OCI-LY7 (cell line): ENCODE measurements at regions not wholly inside any gene's neighbourhood (a gene's known extent, or its start where the extent isn't known, plus 50 kb on each side); places are given as distances from the start of the nearest gene placed in this dataset.

Experiments
- BruUV-seq: library from RNA; stranded (reverse); fragments of 400-500 nt; replicated peaks from 2 replicates; lab custom pipeline; 2021; lab: Mats Ljungman, UMichigan
- CTCF ChIA-PET: fragments of 300-600 bp; sonication (Branson Sonifier 250); formaldehyde crosslinking; loops from one replicate; lab custom pipeline; 2022; ENCODE audit warnings: antibody characterized with exemption; ENCODE audit not compliant: unreplicated experiment; lab: Charles Lee
- POLR2A ChIA-PET: fragments of 300-600 bp; sonication (Branson Sonifier 250); formaldehyde crosslinking; loops from one replicate; lab custom pipeline; 2022; ENCODE audit warnings: antibody characterized with exemption; lab: Charles Lee
- DNase-seq: peaks from one replicate; pipeline ENCODE4 v3.0.0-alpha.2; 2015; ENCODE audit warnings: low spot score
- H2AFZ ChIP-seq: fragments of 200-600 bp; sonication (generic), shearing (Covaris generic); 2 replicates; pipeline ENCODE4 v1.6.1; 2014; ENCODE audit warnings: mild to moderate bottlenecking, antibody characterized with exemption, low read length, moderate library complexity
- H3K27ac ChIP-seq: fragments of 200-600 bp; sonication (generic); 2 replicates; pipeline ENCODE4 v1.5.1; 2014; ENCODE audit warnings: mixed run types, low read depth, mild to moderate bottlenecking, moderate library complexity, low read length, inconsistent platforms; ENCODE audit not compliant: poor library complexity, severe bottlenecking
- H3K36me3 ChIP-seq: fragments of 200-600 bp; sonication (generic); 2 replicates; pipeline ENCODE4 v1.6.1; 2014; ENCODE audit warnings: mild to moderate bottlenecking, antibody characterized with exemption, low read length, moderate library complexity, mixed read lengths; ENCODE audit not compliant: insufficient read depth
- H3K4me1 ChIP-seq: fragments of 200-600 bp; sonication (generic); 2 replicates; pipeline ENCODE4 v1.5.1; 2014; ENCODE audit warnings: mild to moderate bottlenecking, low read length; ENCODE audit not compliant: insufficient read depth, poor library complexity, severe bottlenecking
- H3K4me2 ChIP-seq: fragments of 200-600 bp; sonication (generic); 2 replicates; pipeline ENCODE4 v1.6.1; 2014; ENCODE audit warnings: mild to moderate bottlenecking, low read length
- H3K4me3 ChIP-seq: fragments of 200-600 bp; sonication (generic); 2 replicates; pipeline ENCODE4 v1.5.1; 2014; ENCODE audit warnings: mild to moderate bottlenecking, low read depth, low read length; ENCODE audit not compliant: poor library complexity, severe bottlenecking
- H3K79me2 ChIP-seq: fragments of 200-600 bp; sonication (generic); 2 replicates; pipeline ENCODE4 v1.6.1; 2016; ENCODE audit warnings: low read depth, mild to moderate bottlenecking, low read length, moderate library complexity, mixed read lengths; ENCODE audit not compliant: insufficient read depth
- H3K9me2 ChIP-seq: fragments of 200-600 bp; sonication (generic); 2 replicates; pipeline ENCODE4 v1.6.1; 2016; ENCODE audit warnings: mild to moderate bottlenecking, low read length, mixed read lengths; ENCODE audit not compliant: insufficient read depth
- H3K9me3 ChIP-seq: fragments of 200-600 bp; sonication (generic); 2 replicates; pipeline ENCODE4 v1.6.1; 2014; ENCODE audit warnings: mild to moderate bottlenecking, mixed run types, low read length, mixed read lengths
- H4K20me1 ChIP-seq: fragments of 200-600 bp; sonication (generic); 2 replicates; pipeline ENCODE4 v1.6.1; 2014; ENCODE audit warnings: mild to moderate bottlenecking, antibody characterized with exemption, low read length, moderate library complexity, mixed read lengths; ENCODE audit not compliant: insufficient read depth
- EZH2phosphoT487 ChIP-seq: fragments of 200-600 bp; sonication (generic); IDR thresholded peaks from 2 replicates; pipeline ENCODE4 v1.6.1; 2018; ENCODE audit warnings: low read depth, borderline replicate concordance, mild to moderate bottlenecking, mixed run types, antibody characterized with exemption, low read length, moderate library complexity, mixed read lengths
- intact Hi-C: fragments of 100-400 bp; cut with micrococcal nuclease; formaldehyde crosslinking; loops from one replicate; pipeline ENCODE4 v1.10.0; 2022; ENCODE audit not compliant: unreplicated experiment
- TF ChIP-seq, protein P1 (sequence below): fragments of 200-600 bp; sonication (generic); conservative IDR thresholded peaks from 2 replicates; pipeline ENCODE4 v1.5.1; 2014; ENCODE audit warnings: mild to moderate bottlenecking, antibody characterized with exemption, low read length, moderate library complexity, mixed read lengths

DNA sequence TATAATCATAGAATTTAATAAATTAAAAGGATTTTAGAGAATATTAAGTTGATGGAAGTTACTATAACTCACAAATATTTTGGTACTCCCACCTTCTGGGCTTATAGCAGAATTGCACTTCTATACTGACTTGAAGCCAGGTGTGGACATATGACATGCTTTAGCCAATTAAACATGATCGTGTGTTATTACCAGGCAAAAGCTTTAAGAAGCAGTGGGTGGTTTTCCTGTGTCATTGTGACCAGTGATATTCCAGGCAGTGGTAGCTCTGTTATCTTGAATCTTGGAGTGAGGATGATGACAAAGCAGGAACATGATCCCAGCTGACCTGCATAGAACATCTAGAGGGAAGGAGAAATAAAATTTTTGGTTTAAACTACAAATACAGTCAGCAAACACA, 370.9 kb upstream of the ZEB2 start:
- ChIA-PET CTCF (interaction anchor here (0.6 kb wide), 1 partner anchor 1162 kb away, joined by 3 read pairs; no protein-coding TSS in a partner anchor), POLR2A (interaction anchor here (0.6 to 0.7 kb wide), 2 partner anchors 591 to 1007 kb away, joined by 3 read pairs; no protein-coding TSS in a partner anchor)
- H3K27ac ChIP-seq: no peak overlapping the region
- no peaks in the 10 kb centered on the region for H3K9me3 ChIP-seq
- no peaks in the 10 kb centered on the region for H3K9me2 ChIP-seq
- H3K4me1 ChIP-seq: no peaks in the 10 kb centered on the region
- H2AFZ ChIP-seq: peak overlapping the region; percentile 50; the same call in 1 of the 2 replicates
- peak; percentile 68 for DNase-seq
- H4K20me1 ChIP-seq: no peaks in the 10 kb centered on the region
- intact Hi-C loops: no loop called here
- no peaks in the 10 kb centered on the region for H3K36me3 ChIP-seq
- no TSS peak for BruUV-seq
- TF ChIP-seq EZH2phosphoT487: no peak
- TF ChIP-seq, protein P1, sequence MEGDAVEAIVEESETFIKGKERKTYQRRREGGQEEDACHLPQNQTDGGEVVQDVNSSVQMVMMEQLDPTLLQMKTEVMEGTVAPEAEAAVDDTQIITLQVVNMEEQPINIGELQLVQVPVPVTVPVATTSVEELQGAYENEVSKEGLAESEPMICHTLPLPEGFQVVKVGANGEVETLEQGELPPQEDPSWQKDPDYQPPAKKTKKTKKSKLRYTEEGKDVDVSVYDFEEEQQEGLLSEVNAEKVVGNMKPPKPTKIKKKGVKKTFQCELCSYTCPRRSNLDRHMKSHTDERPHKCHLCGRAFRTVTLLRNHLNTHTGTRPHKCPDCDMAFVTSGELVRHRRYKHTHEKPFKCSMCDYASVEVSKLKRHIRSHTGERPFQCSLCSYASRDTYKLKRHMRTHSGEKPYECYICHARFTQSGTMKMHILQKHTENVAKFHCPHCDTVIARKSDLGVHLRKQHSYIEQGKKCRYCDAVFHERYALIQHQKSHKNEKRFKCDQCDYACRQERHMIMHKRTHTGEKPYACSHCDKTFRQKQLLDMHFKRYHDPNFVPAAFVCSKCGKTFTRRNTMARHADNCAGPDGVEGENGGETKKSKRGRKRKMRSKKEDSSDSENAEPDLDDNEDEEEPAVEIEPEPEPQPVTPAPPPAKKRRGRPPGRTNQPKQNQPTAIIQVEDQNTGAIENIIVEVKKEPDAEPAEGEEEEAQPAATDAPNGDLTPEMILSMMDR: peak; percentile 73
- H3K4me3 ChIP-seq: no peak overlapping the region
- H3K4me2 ChIP-seq: no peak overlapping the region
- no peaks in the 10 kb centered on the region for H3K79me2 ChIP-seq

DNA sequence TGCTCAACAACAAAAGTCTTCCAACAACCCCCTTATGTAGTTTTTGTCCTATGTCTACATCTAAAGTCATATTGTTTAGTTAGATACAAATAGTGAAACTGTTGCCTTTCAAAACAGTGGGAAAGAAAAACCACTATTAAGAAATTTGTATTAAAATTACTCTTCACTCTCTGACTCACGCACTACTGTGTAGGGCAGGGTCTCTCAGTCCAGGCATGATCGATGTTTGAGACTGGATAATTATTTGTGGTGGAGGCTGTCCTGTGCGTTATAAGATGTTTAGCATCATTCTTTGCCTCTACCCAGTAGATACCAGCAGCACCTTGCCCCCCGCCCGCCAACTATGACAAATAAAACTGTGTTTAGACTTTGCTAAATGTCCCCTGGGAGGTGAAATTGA, 369.4 kb upstream of the ZEB2 start:
- Histone ChIP-seq H2AFZ (no peak overlapping the region), H3K36me3 (no peaks in the 10 kb centered on the region), H3K27ac (no peak overlapping the region), H3K9me3 (no peaks in the 10 kb centered on the region), H4K20me1 (no peaks in the 10 kb centered on the region), H3K4me1 (no peaks in the 10 kb centered on the region), H3K9me2 (no peaks in the 10 kb centered on the region), H3K4me2 (no peak overlapping the region), H3K79me2 (no peaks in the 10 kb centered on the region), H3K4me3 (no peak overlapping the region)
- no TSS peak for BruUV-seq
- ChIA-PET CTCF (no interaction called here), POLR2A (interaction anchor here (0.7 kb wide), 1 partner anchor 928 kb away, joined by 3 read pairs; no protein-coding TSS in a partner anchor)
- intact Hi-C loops: no loop called here
- no peak for DNase-seq
- TF ChIP-seq, protein P1: no peak
- TF ChIP-seq EZH2phosphoT487: no peak

DNA sequence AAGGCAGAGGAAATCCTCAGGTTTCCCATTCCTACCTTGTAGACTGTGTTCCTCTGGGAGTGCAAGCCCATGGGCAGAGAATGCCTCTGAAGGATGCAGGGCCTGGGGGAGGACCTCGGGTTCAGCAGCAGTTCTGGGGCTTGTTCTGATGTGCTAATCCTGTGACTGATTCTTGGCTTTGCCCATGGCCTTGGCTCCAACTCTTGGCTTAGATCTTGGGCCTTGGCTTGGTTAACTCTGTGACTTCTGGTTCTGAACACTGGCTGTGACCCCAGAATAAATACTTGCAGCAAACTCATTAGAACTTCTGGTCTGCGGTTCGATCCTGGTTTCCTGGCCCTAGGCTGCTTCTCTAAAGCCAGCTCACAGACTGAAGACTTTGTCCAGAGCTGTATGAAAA, 366.9 kb upstream of the ZEB2 start:
- H3K79me2 ChIP-seq: no peaks in the 10 kb centered on the region
- intact Hi-C loops: no loop called here
- no peak overlapping the region for H3K27ac ChIP-seq
- ChIA-PET CTCF (no interaction called here), POLR2A (interaction anchor here (2.1 kb wide), 1 partner anchor 12 kb away, joined by 7 read pairs; no protein-coding TSS in a partner anchor)
- no peak overlapping the region for H3K4me3 ChIP-seq
- TF ChIP-seq EZH2phosphoT487: no peak
- TF ChIP-seq, protein P1: no peak
- H4K20me1 ChIP-seq: no peaks in the 10 kb centered on the region
- no peak for DNase-seq
- no peak overlapping the region for H3K4me2 ChIP-seq
- BruUV-seq: no TSS peak
- no peaks in the 10 kb centered on the region for H3K9me2 ChIP-seq
- no peaks in the 10 kb centered on the region for H3K9me3 ChIP-seq
- H3K36me3 ChIP-seq: no peaks in the 10 kb centered on the region
- H2AFZ ChIP-seq: no peak overlapping the region
- no peaks in the 10 kb centered on the region for H3K4me1 ChIP-seq
